ENCODE measurements at regions not wholly inside any gene's neighbourhood (a gene's known extent, or its start where the extent isn't known, plus 50 kb on each side); places are given as distances from the start of the nearest gene placed in this dataset.

DNA sequence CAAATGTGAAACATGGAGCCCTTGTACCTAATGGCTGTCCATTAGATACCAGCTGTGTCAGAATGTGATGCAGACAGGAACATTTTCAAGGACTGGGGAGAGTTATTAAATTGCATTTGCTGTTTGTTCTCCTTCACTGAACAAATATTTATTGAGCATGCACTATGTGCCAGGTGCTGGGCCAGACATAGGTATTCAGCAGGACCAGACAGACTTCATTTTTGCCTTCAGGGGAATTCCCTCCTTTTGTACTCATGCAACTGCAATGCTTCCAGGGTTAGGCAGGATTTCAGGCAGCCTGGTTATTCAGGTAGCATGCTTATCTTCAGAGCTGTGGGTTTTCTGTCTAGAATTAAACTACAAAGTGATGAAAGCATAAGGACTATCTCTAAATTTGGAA, 64.2 kb upstream of the SMYD2 start:
- CTCF ChIA-PET = no interaction called here
- TF ChIP-seq TARDBP (IDR thresholded peaks at IDR 0.05) (no peak), LEF1 (IDR thresholded peaks at IDR 0.05; ENCODE audit: borderline replicate concordance) (no peak), BHLHE40 (IDR thresholded peaks at IDR 0.05; ENCODE audit: borderline replicate concordance) (no peak), FOXM1 (IDR thresholded peaks at IDR 0.05; ENCODE audit: borderline replicate concordance) (no peak), SUZ12 (IDR thresholded peaks at IDR 0.05) (no peak), NFRKB (IDR thresholded peaks at IDR 0.05) (no peak), L3MBTL2 (conservative IDR thresholded peaks at IDR 0.05) (no peak), HDGF (IDR thresholded peaks at IDR 0.05; ENCODE audit: borderline replicate concordance) (no peak), SP1 (IDR thresholded peaks at IDR 0.05) (no peak), CTBP1 (IDR thresholded peaks at IDR 0.05; ENCODE audit: borderline replicate concordance) (no peak), FOXK2 (IDR thresholded peaks at IDR 0.05) (no peak), FOXA1 (IDR thresholded peaks at IDR 0.05) (no peak), ZNF384 (IDR thresholded peaks at IDR 0.05) (no peak), ARNT (IDR thresholded peaks at IDR 0.05) (no peak)
- TF ChIP-seq, protein P1, sequence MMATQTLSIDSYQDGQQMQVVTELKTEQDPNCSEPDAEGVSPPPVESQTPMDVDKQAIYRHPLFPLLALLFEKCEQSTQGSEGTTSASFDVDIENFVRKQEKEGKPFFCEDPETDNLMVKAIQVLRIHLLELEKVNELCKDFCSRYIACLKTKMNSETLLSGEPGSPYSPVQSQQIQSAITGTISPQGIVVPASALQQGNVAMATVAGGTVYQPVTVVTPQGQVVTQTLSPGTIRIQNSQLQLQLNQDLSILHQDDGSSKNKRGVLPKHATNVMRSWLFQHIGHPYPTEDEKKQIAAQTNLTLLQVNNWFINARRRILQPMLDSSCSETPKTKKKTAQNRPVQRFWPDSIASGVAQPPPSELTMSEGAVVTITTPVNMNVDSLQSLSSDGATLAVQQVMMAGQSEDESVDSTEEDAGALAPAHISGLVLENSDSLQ (IDR thresholded peaks at IDR 0.05) = no peak
- POLR2A ChIA-PET = no interaction called here
- DNase-seq (ENCODE audit: extremely low spot score) = no peak

- ChIA-PET CTCF (interaction anchor here (0.7 to 0.8 kb wide), 3 partner anchors 42 to 254 kb away, joined by 3 read pairs; no protein-coding TSS in a partner anchor), POLR2A (no interaction called here)
- no peak for DNase-seq (ENCODE audit: extremely low spot score)
- TF ChIP-seq SP1 (IDR thresholded peaks at IDR 0.05) (no peak), ARNT (IDR thresholded peaks at IDR 0.05) (no peak), LEF1 (IDR thresholded peaks at IDR 0.05; ENCODE audit: borderline replicate concordance) (no peak), ELF4 (IDR thresholded peaks at IDR 0.05) (no peak), SUZ12 (IDR thresholded peaks at IDR 0.05) (no peak), FOXM1 (IDR thresholded peaks at IDR 0.05; ENCODE audit: borderline replicate concordance) (no peak), NFRKB (IDR thresholded peaks at IDR 0.05) (no peak), HDGF (IDR thresholded peaks at IDR 0.05; ENCODE audit: borderline replicate concordance) (no peak), L3MBTL2 (conservative IDR thresholded peaks at IDR 0.05) (no peak), TARDBP (IDR thresholded peaks at IDR 0.05) (no peak), CTBP1 (IDR thresholded peaks at IDR 0.05; ENCODE audit: borderline replicate concordance) (no peak), FOXA1 (IDR thresholded peaks at IDR 0.05) (no peak), BHLHE40 (IDR thresholded peaks at IDR 0.05; ENCODE audit: borderline replicate concordance) (no peak), FOXK2 (IDR thresholded peaks at IDR 0.05) (no peak), ZNF384 (IDR thresholded peaks at IDR 0.05) (no peak)
- TF ChIP-seq, protein P1 (IDR thresholded peaks at IDR 0.05) = no peak
These were observed 61.1 kb upstream of the SMYD2 start for GRCh38 chr1:214219902-214220301.

- no peak for TF ChIP-seq FOXA1 (IDR thresholded peaks at IDR 0.05)
- no peak for DNase-seq (ENCODE audit: extremely low spot score)
- CTCF ChIA-PET = no interaction called here
- POLR2A ChIA-PET = no interaction called here
These were observed 60.1 kb upstream of the SMYD2 start for GRCh38 chr1:214220891-214221290.

DNA sequence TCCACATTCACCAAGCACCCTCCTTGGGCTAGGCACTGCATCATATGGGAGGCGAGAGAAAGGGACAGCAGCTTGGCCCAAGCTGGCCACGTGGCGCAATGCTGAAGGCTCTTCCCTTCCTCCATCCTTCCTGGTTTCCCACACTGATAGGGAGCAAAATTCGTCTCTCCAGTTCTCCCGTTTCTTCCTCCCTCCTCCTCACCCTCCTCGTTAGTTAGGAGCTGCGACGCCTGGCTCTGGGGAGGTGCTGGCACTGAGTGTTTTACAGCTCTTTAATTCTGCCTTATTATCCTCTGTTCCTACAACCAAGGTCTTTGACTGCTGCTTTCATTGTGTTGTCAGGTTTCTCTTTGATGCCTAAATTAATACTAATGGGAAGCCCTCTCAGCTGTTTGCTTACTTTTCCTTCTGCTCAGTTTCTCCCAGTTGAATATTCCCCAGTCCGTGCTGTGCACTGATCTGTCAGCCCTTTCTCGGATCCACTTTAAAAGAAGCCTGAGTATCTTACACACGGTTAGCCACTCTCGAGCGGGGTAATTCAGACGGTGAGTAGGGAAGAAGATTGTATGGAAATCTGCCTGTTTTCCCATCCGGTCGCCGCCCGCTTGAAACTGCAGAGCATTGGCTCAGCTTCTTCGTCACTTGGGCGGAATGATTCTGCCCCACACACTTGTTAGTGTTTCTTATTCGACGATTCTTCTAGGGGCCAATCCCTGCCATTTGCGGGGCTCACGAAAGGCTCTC, 56.2 kb upstream of the SMYD2 start:
- POLR2A ChIA-PET = no interaction called here
- CTCF ChIA-PET = no interaction called here
- no peak for DNase-seq (ENCODE audit: extremely low spot score)
- no peak for TF ChIP-seq L3MBTL2 (conservative IDR thresholded peaks at IDR 0.05)
- no peak for TF ChIP-seq FOXK2 (IDR thresholded peaks at IDR 0.05)
- TF ChIP-seq SUZ12 (IDR thresholded peaks at IDR 0.05) = no peak
- no peak for TF ChIP-seq SP1 (IDR thresholded peaks at IDR 0.05)
- TF ChIP-seq ARNT (IDR thresholded peaks at IDR 0.05) = no peak
- TF ChIP-seq LEF1 (IDR thresholded peaks at IDR 0.05; ENCODE audit: borderline replicate concordance) = no peak

- ChIA-PET CTCF (interaction anchor here (1.1 kb wide), 1 partner anchor 32 kb away, joined by 3 read pairs; no protein-coding TSS in a partner anchor), POLR2A (no interaction called here)
- no peak for DNase-seq (ENCODE audit: extremely low spot score)
- TF ChIP-seq SP1 (IDR thresholded peaks at IDR 0.05) = no peak
- no peak for TF ChIP-seq CTBP1 (IDR thresholded peaks at IDR 0.05; ENCODE audit: borderline replicate concordance)
- no peak for TF ChIP-seq FOXA1 (IDR thresholded peaks at IDR 0.05)
- TF ChIP-seq, protein P1 (IDR thresholded peaks at IDR 0.05) = no peak
- no peak for TF ChIP-seq TARDBP (IDR thresholded peaks at IDR 0.05)
- TF ChIP-seq FOXK2 (IDR thresholded peaks at IDR 0.05) = no peak
- TF ChIP-seq ARNT (IDR thresholded peaks at IDR 0.05) = no peak
- TF ChIP-seq HDGF (IDR thresholded peaks at IDR 0.05; ENCODE audit: borderline replicate concordance) = no peak
- no peak for TF ChIP-seq LEF1 (IDR thresholded peaks at IDR 0.05; ENCODE audit: borderline replicate concordance)
- TF ChIP-seq FOXM1 (IDR thresholded peaks at IDR 0.05; ENCODE audit: borderline replicate concordance) = no peak
- TF ChIP-seq NFRKB (IDR thresholded peaks at IDR 0.05) = no peak
- no peak for TF ChIP-seq SUZ12 (IDR thresholded peaks at IDR 0.05)
- no peak for TF ChIP-seq ELF4 (IDR thresholded peaks at IDR 0.05)
- TF ChIP-seq L3MBTL2 (conservative IDR thresholded peaks at IDR 0.05) = no peak
- TF ChIP-seq ZNF384 (IDR thresholded peaks at IDR 0.05) = no peak
- TF ChIP-seq BHLHE40 (IDR thresholded peaks at IDR 0.05; ENCODE audit: borderline replicate concordance) = no peak
These were observed 52.0 kb upstream of the SMYD2 start for GRCh38 chr1:214228976-214229375.

DNA sequence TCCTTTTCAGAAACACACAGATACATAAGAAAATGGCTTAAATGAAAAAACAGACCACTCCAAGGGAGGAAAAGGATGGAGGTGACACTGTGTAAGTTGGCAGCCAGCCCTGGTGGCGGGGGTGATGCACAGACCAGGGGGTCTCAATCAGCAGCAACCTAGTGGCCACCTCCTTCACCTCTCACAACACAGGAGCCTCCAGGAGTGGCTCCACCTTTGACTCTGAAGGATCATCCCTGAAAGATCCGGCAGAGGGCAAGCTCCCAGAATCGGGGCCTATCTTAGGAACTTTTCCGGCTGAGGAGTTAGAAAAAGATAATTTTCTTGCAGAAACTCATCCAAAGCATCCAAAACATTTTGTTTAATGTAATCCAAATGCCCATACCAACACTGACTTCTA, 51.2 kb upstream of the SMYD2 start:
- ChIA-PET CTCF (interaction anchor here (1.1 to 2.1 kb wide), 2 partner anchors 31 to 102 kb away, joined by 3 to 10 read pairs; no protein-coding TSS in a partner anchor), POLR2A (no interaction called here)
- no peak for DNase-seq (ENCODE audit: extremely low spot score)
- TF ChIP-seq BHLHE40 (IDR thresholded peaks at IDR 0.05; ENCODE audit: borderline replicate concordance) = no peak
- no peak for TF ChIP-seq SP1 (IDR thresholded peaks at IDR 0.05)
- no peak for TF ChIP-seq FOXM1 (IDR thresholded peaks at IDR 0.05; ENCODE audit: borderline replicate concordance)
- TF ChIP-seq ELF4 (IDR thresholded peaks at IDR 0.05) = no peak
- TF ChIP-seq ARNT (IDR thresholded peaks at IDR 0.05) = no peak
- no peak for TF ChIP-seq HDGF (IDR thresholded peaks at IDR 0.05; ENCODE audit: borderline replicate concordance)
- TF ChIP-seq TARDBP (IDR thresholded peaks at IDR 0.05) = no peak
- no peak for TF ChIP-seq FOXK2 (IDR thresholded peaks at IDR 0.05)
- no peak for TF ChIP-seq SUZ12 (IDR thresholded peaks at IDR 0.05)
- no peak for TF ChIP-seq ZNF384 (IDR thresholded peaks at IDR 0.05)
- TF ChIP-seq FOXA1 (IDR thresholded peaks at IDR 0.05) = no peak
- no peak for TF ChIP-seq L3MBTL2 (conservative IDR thresholded peaks at IDR 0.05)
- TF ChIP-seq NFRKB (IDR thresholded peaks at IDR 0.05) = no peak
- TF ChIP-seq, protein P1 (IDR thresholded peaks at IDR 0.05) = no peak
- TF ChIP-seq CTBP1 (IDR thresholded peaks at IDR 0.05; ENCODE audit: borderline replicate concordance) = no peak
- TF ChIP-seq LEF1 (IDR thresholded peaks at IDR 0.05; ENCODE audit: borderline replicate concordance) = no peak
